K562 (cell line): ENCODE measurements at regions not wholly inside any gene's neighbourhood (a gene's known extent, or its start where the extent isn't known, plus 50 kb on each side); places are given as distances from the start of the nearest gene placed in this dataset.

Experiments used
- ATAC-seq: fragments of 200-7000 bp; cut with Tn5 transposase; 3 replicates; pipeline ENCODE4 v1.9.1; 2020; ENCODE audit warnings: moderate library complexity
- BruUV-seq: library from RNA; stranded (reverse); fragments of 400-500 nt; replicated peaks from 2 replicates; lab custom pipeline; 2021; lab: Mats Ljungman, UMichigan
- CTCF ChIA-PET: fragments of 300-600 bp; formaldehyde crosslinking; extraction: SDS; loops from one replicate; lab custom pipeline; 2021; ENCODE audit warnings: low intra/inter-chr PET ratio; lab: Yijun Ruan, JAX
- POLR2A ChIA-PET: fragments of 300-600, 350-650 bp; sonication (Branson Sonifier 250); formaldehyde crosslinking; extraction: SDS; loops from one replicate; lab custom pipeline; 2021; ENCODE audit warnings: antibody characterized with exemption, inconsistent platforms; lab: Yijun Ruan, JAX
- DNase-seq, 4 experiments: peaks; one replicate each; pipeline versions ENCODE4 v3.0.0 to v3.0.0-alpha.2; 2011 to 2018; ENCODE audit warnings: low spot score in 3 of 4, mixed read lengths in 3 of 4; ENCODE audit errors: extremely low read depth in 1 of 4
- FAIRE-seq: peaks from 2 replicates; lab custom pipeline; 2011; peaks lifted over from hg19 to GRCh38; lab: Jason Lieb, UNC
- H2AFZ ChIP-seq: 2 replicates; pipeline ENCODE4 v1.6.0; 2011; ENCODE audit warnings: low read depth, low read length, control low read depth, inconsistent platforms
- H3K27ac ChIP-seq: fragments of 200-600 bp; 3 replicates; pipeline ENCODE4 v1.8.0; 2011; ENCODE audit warnings: low read depth, mild to moderate bottlenecking, control low read depth, inconsistent platforms, low read length, moderate library complexity, mixed read lengths; ENCODE audit errors: extremely low read depth
- H3K27me3 ChIP-seq, 2 experiments: fragments of 300-600 bp in 1 of 2; 2 replicates in 1 of 2; 3 replicates in 1 of 2; pipeline versions ENCODE4 v1.6.0 to v1.8.0; 2011; ENCODE audit warnings: inconsistent platforms in 2 of 2, low read length in 2 of 2, mild to moderate bottlenecking in 1 of 2, mixed read lengths in 1 of 2, moderate library complexity in 1 of 2; ENCODE audit not compliant: control insufficient read depth in 2 of 2, insufficient read depth in 2 of 2
- H3K36me3 ChIP-seq: fragments of 300-600 bp; 3 replicates; pipeline ENCODE4 v1.8.0; 2011; ENCODE audit warnings: mild to moderate bottlenecking, low read length, inconsistent platforms; ENCODE audit not compliant: control insufficient read depth, insufficient read depth
- H3K4me1 ChIP-seq, 2 experiments: fragments of 200-600 bp in 1 of 2; replicated peaks in 1 of 2; 2 replicates in 1 of 2; 3 replicates in 1 of 2; pipeline versions ENCODE4 v1.5.1 to v1.8.0; 2011; ENCODE audit warnings: inconsistent platforms in 2 of 2, low read length in 2 of 2, mild to moderate bottlenecking in 1 of 2, mixed read lengths in 1 of 2, moderate library complexity in 1 of 2; ENCODE audit not compliant: control insufficient read depth in 2 of 2, insufficient read depth in 2 of 2
- H3K4me2 ChIP-seq: 2 replicates; pipeline ENCODE4 v1.6.1; 2011; ENCODE audit warnings: low read length, control low read depth, inconsistent platforms, mixed read lengths; ENCODE audit not compliant: insufficient read depth
- H3K4me3 ChIP-seq: fragments of 200-600 bp; sonication (generic), shearing (Covaris generic); 2 replicates; pipeline ENCODE4 v1.5.1; 2016; ENCODE audit warnings: control low read depth, inconsistent platforms
- H3K79me2 ChIP-seq: fragments of 200-600 bp; 3 replicates; pipeline ENCODE4 v1.8.0; 2011; ENCODE audit warnings: low read length, inconsistent platforms; ENCODE audit not compliant: control insufficient read depth, insufficient read depth
- H3K9ac ChIP-seq, 2 experiments: 2 replicates each; pipeline versions ENCODE4 v1.6.0 to v1.6.1; 2011; ENCODE audit warnings: low read depth in 2 of 2, low read length in 2 of 2, control low read depth in 1 of 2, inconsistent platforms in 1 of 2, mild to moderate bottlenecking in 1 of 2, mixed read lengths in 1 of 2; ENCODE audit not compliant: insufficient read depth in 1 of 2
- H3K9me1 ChIP-seq: one replicate; pipeline ENCODE4 v1.6.0; 2011; ENCODE audit warnings: inconsistent platforms, mild to moderate bottlenecking, low read length, moderate library complexity; ENCODE audit not compliant: control insufficient read depth, insufficient read depth
- H3K9me3 ChIP-seq: replicated peaks from 2 replicates; pipeline ENCODE4 v1.5.1; 2011; ENCODE audit warnings: low read depth, low read length, inconsistent platforms; ENCODE audit not compliant: control insufficient read depth, insufficient read depth
- H4K20me1 ChIP-seq: replicated peaks from 2 replicates; pipeline ENCODE4 v1.6.1; 2011; ENCODE audit warnings: low read length, inconsistent platforms, mixed read lengths; ENCODE audit not compliant: control insufficient read depth, insufficient read depth
- CEBPB ChIP-seq: fragments of 450-650 bp; IDR thresholded peaks from 2 replicates; pipeline ENCODE4 v1.6.1; 2016; ENCODE audit warnings: missing genetic modification characterization, missing compliant biosample characterization
- EP400 ChIP-seq: fragments of 450-650 bp; IDR thresholded peaks from 2 replicates; pipeline ENCODE4 v1.6.1; 2017; ENCODE audit warnings: antibody characterized with exemption, mild to moderate bottlenecking, moderate library complexity
- HNRNPK ChIP-seq: fragments of 200-400 bp; formaldehyde crosslinking; IDR thresholded peaks from one replicate; pipeline ENCODE4 v1.6.1; 2018; ENCODE audit warnings: mild to moderate bottlenecking, low read depth, low read length; ENCODE audit not compliant: poor library complexity, severe bottlenecking
- POLR2AphosphoS5 ChIP-seq: IDR thresholded peaks from 2 replicates; pipeline ENCODE4 v1.6.1; 2011; ENCODE audit warnings: mild to moderate bottlenecking, low read depth, low read length, moderate library complexity; ENCODE audit not compliant: control insufficient read depth, insufficient read depth
- TCF7 ChIP-seq: sonication (generic); IDR thresholded peaks from 2 replicates; pipeline ENCODE4 v1.6.1; 2016; ENCODE audit warnings: antibody characterized with exemption, borderline replicate concordance
- TGIF2 ChIP-seq: sonication (generic); formaldehyde crosslinking; IDR thresholded peaks from 2 replicates; pipeline ENCODE4 v1.8.1; 2022; ENCODE audit warnings: mild to moderate bottlenecking, missing genetic modification reagents, moderate library complexity
- WGBS: fragments of 100-300 bp; shearing (Covaris generic); methylation state at CpG from one replicate; pipeline ENCODE4 v1.1.6; 2016; ENCODE audit warnings: low coverage, mixed read lengths; ENCODE audit not compliant: insufficient coverage; ENCODE audit errors: missing lambda C conversion rate; 5-methylcytosine and 5-hydroxymethylcytosine counted together
- in situ Hi-C: fragments of 300-500 bp; cut with MboI; formaldehyde crosslinking; loops from 4 replicates; pipeline ENCODE4 v1.15.0; 2018; ENCODE audit warnings: inconsistent platforms, mixed read lengths
- intact Hi-C: fragments of 100-400 bp; cut with micrococcal nuclease; formaldehyde crosslinking; loops from 2 replicates; pipeline ENCODE4 v1.14.2; 2022
- TF ChIP-seq, protein P1 (sequence below): fragments of 450-650 bp; IDR thresholded peaks from 2 replicates; pipeline ENCODE4 v1.6.1; 2016; ENCODE audit warnings: antibody characterized with exemption
- TF ChIP-seq, protein P2 (sequence below): fragments of 150-350 bp; conservative IDR thresholded peaks from 2 replicates; pipeline ENCODE4 v1.6.1; 2014; ENCODE audit warnings: low read length

DNA sequence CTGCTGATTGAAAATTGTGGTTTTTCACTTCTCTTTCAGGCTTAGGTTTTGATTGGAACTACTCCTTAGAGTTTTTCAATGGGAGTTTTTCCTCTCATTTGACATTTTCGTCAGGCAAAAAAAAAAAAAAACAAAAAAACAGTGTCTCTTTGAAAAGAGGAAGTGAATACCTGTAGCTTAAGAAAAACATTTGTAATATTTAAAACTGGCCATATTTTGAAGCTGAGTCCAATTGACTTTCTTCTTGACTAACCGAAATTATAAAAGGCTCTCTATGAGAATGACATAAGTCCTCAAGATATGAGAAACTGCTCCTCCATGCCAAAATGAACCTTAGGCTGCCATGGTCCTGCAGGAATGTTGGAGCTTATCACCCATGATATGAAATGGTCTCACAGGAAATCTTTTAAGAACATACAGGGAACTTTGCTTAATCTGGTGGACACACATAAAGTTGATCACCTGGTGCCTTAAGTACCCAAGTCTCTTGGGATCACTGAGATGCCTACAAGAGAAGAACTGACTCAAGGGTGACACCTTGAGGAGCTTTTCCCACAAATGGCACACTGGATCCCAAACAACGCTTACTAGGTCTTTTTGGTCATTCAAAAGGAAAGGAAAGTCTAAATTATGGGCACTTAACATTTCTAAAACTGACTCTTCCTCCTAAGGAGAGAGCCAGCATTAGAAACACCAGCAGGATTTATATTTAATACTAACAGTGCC lies 263.4 kb downstream of the CDC14C start (continued):
- TF ChIP-seq, protein P1, sequence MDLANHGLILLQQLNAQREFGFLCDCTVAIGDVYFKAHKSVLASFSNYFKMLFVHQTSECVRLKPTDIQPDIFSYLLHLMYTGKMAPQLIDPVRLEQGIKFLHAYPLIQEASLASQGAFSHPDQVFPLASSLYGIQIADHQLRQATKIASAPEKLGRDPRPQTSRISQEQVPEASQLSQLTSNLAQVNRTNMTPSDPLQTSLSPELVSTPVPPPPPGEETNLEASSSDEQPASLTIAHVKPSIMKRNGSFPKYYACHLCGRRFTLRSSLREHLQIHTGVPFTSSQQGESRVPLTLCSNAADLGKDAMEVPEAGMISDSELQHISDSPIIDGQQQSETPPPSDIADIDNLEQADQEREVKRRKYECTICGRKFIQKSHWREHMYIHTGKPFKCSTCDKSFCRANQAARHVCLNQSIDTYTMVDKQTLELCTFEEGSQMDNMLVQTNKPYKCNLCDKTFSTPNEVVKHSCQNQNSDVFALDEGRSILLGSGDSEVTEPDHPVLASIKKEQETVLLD: no peak
- TF ChIP-seq EP400 (no peak), POLR2AphosphoS5 (no peak), CEBPB (tag) (no peak)

GRCh38 chr7:49228426-49229098 lies 304.2 kb downstream of the CDC14C start:
- intact Hi-C loops: no loop called here
- no peak overlapping the region for H2AFZ ChIP-seq
- no TSS peak for BruUV-seq

More at GRCh38 chr7:49228426-49229098, 304.2 kb downstream of the CDC14C start:
- DNase-seq (no peak), ATAC-seq (no peak), FAIRE-seq (no peak)
- H3K9me3 ChIP-seq: no peaks in the 10 kb centered on the region
- no peaks in the 10 kb centered on the region for H3K27me3 ChIP-seq
- TF ChIP-seq, protein P2, sequence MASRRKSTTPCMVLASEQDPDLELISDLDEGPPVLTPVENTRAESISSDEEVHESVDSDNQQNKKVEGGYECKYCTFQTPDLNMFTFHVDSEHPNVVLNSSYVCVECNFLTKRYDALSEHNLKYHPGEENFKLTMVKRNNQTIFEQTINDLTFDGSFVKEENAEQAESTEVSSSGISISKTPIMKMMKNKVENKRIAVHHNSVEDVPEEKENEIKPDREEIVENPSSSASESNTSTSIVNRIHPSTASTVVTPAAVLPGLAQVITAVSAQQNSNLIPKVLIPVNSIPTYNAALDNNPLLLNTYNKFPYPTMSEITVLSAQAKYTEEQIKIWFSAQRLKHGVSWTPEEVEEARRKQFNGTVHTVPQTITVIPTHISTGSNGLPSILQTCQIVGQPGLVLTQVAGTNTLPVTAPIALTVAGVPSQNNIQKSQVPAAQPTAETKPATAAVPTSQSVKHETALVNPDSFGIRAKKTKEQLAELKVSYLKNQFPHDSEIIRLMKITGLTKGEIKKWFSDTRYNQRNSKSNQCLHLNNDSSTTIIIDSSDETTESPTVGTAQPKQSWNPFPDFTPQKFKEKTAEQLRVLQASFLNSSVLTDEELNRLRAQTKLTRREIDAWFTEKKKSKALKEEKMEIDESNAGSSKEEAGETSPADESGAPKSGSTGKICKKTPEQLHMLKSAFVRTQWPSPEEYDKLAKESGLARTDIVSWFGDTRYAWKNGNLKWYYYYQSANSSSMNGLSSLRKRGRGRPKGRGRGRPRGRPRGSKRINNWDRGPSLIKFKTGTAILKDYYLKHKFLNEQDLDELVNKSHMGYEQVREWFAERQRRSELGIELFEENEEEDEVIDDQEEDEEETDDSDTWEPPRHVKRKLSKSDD: no peak
- TF ChIP-seq HNRNPK (no peak), TCF7 (no peak), TGIF2 (CRISPR knock-in tag) (no peak)
- H3K4me1 ChIP-seq: no peaks in the 10 kb centered on the region
- H3K4me3 ChIP-seq: no peak overlapping the region
- no peak overlapping the region for H3K9ac ChIP-seq
- H4K20me1 ChIP-seq: no peaks in the 10 kb centered on the region
- WGBS: 0% methylated on average over 2 of the region's 2 CpGs
- POLR2A ChIA-PET: no interaction called here
- no peaks in the 10 kb centered on the region for H3K79me2 ChIP-seq
- in situ Hi-C loops: no loop called here
- CTCF ChIA-PET: no interaction called here
- H3K9me1 ChIP-seq: no peaks in the 10 kb centered on the region
- no peak overlapping the region for H3K27ac ChIP-seq
- H3K4me2 ChIP-seq: no peak overlapping the region
- no peaks in the 10 kb centered on the region for H3K36me3 ChIP-seq
